ENCODE measurements at regions not wholly inside any gene's neighbourhood (a gene's known extent, or its start where the extent isn't known, plus 50 kb on each side); places are given as distances from the start of the nearest gene placed in this dataset.

- TF ChIP-seq NFIC (IDR thresholded peaks at IDR 0.05) (no peak), EP300 (IDR thresholded peaks at IDR 0.05; ENCODE audit: borderline replicate concordance) (no peak), YY1 (IDR thresholded peaks at IDR 0.05; ENCODE audit: low read depth) (no peak), TAF1 (IDR thresholded peaks at IDR 0.05; ENCODE audit: low read depth) (no peak), FOXM1 (IDR thresholded peaks at IDR 0.05; ENCODE audit: borderline replicate concordance, low read depth) (no peak), CEBPB (IDR thresholded peaks at IDR 0.05) (no peak), TEAD4 (IDR thresholded peaks at IDR 0.05) (no peak)
These were observed 57.9 kb upstream of the PHF21B start for GRCh38 chr22:45067731-45068130.

Measured in Ishikawa (cell line).